K562 (cell line): ENCODE measurements at regions not wholly inside any gene's neighbourhood (a gene's known extent, or its start where the extent isn't known, plus 50 kb on each side); places are given as distances from the start of the nearest gene placed in this dataset.

Source experiments
- ATAC-seq: fragments of 200-7000 bp; cut with Tn5 transposase; 3 replicates; pipeline ENCODE4 v1.9.1; 2020; ENCODE audit warnings: moderate library complexity
- BruUV-seq: library from RNA; stranded (reverse); fragments of 400-500 nt; replicated peaks from 2 replicates; lab custom pipeline; 2021; lab: Mats Ljungman, UMichigan
- CTCF ChIA-PET: fragments of 300-600 bp; formaldehyde crosslinking; extraction: SDS; loops from one replicate; lab custom pipeline; 2021; ENCODE audit warnings: low intra/inter-chr PET ratio; lab: Yijun Ruan, JAX
- POLR2A ChIA-PET: fragments of 300-600, 350-650 bp; sonication (Branson Sonifier 250); formaldehyde crosslinking; extraction: SDS; loops from one replicate; lab custom pipeline; 2021; ENCODE audit warnings: antibody characterized with exemption, inconsistent platforms; lab: Yijun Ruan, JAX
- DNase-seq, 4 experiments: peaks; one replicate each; pipeline versions ENCODE4 v3.0.0 to v3.0.0-alpha.2; 2011 to 2018; ENCODE audit warnings: low spot score in 3 of 4, mixed read lengths in 3 of 4; ENCODE audit errors: extremely low read depth in 1 of 4
- FAIRE-seq: peaks from 2 replicates; lab custom pipeline; 2011; peaks lifted over from hg19 to GRCh38; lab: Jason Lieb, UNC
- H2AFZ ChIP-seq: 2 replicates; pipeline ENCODE4 v1.6.0; 2011; ENCODE audit warnings: low read depth, low read length, control low read depth, inconsistent platforms
- H3K27ac ChIP-seq: fragments of 200-600 bp; 3 replicates; pipeline ENCODE4 v1.8.0; 2011; ENCODE audit warnings: low read depth, mild to moderate bottlenecking, control low read depth, inconsistent platforms, low read length, moderate library complexity, mixed read lengths; ENCODE audit errors: extremely low read depth
- H3K27me3 ChIP-seq, 2 experiments: fragments of 300-600 bp in 1 of 2; 2 replicates in 1 of 2; 3 replicates in 1 of 2; pipeline versions ENCODE4 v1.6.0 to v1.8.0; 2011; ENCODE audit warnings: inconsistent platforms in 2 of 2, low read length in 2 of 2, mild to moderate bottlenecking in 1 of 2, mixed read lengths in 1 of 2, moderate library complexity in 1 of 2; ENCODE audit not compliant: control insufficient read depth in 2 of 2, insufficient read depth in 2 of 2
- H3K36me3 ChIP-seq: fragments of 300-600 bp; 3 replicates; pipeline ENCODE4 v1.8.0; 2011; ENCODE audit warnings: mild to moderate bottlenecking, low read length, inconsistent platforms; ENCODE audit not compliant: control insufficient read depth, insufficient read depth
- H3K4me1 ChIP-seq, 2 experiments: fragments of 200-600 bp in 1 of 2; replicated peaks in 1 of 2; 2 replicates in 1 of 2; 3 replicates in 1 of 2; pipeline versions ENCODE4 v1.5.1 to v1.8.0; 2011; ENCODE audit warnings: inconsistent platforms in 2 of 2, low read length in 2 of 2, mild to moderate bottlenecking in 1 of 2, mixed read lengths in 1 of 2, moderate library complexity in 1 of 2; ENCODE audit not compliant: control insufficient read depth in 2 of 2, insufficient read depth in 2 of 2
- H3K4me2 ChIP-seq: 2 replicates; pipeline ENCODE4 v1.6.1; 2011; ENCODE audit warnings: low read length, control low read depth, inconsistent platforms, mixed read lengths; ENCODE audit not compliant: insufficient read depth
- H3K4me3 ChIP-seq: fragments of 200-600 bp; sonication (generic), shearing (Covaris generic); 2 replicates; pipeline ENCODE4 v1.5.1; 2016; ENCODE audit warnings: control low read depth, inconsistent platforms
- H3K79me2 ChIP-seq: fragments of 200-600 bp; 3 replicates; pipeline ENCODE4 v1.8.0; 2011; ENCODE audit warnings: low read length, inconsistent platforms; ENCODE audit not compliant: control insufficient read depth, insufficient read depth
- H3K9ac ChIP-seq, 2 experiments: 2 replicates each; pipeline versions ENCODE4 v1.6.0 to v1.6.1; 2011; ENCODE audit warnings: low read depth in 2 of 2, low read length in 2 of 2, control low read depth in 1 of 2, inconsistent platforms in 1 of 2, mild to moderate bottlenecking in 1 of 2, mixed read lengths in 1 of 2; ENCODE audit not compliant: insufficient read depth in 1 of 2
- H3K9me1 ChIP-seq: one replicate; pipeline ENCODE4 v1.6.0; 2011; ENCODE audit warnings: inconsistent platforms, mild to moderate bottlenecking, low read length, moderate library complexity; ENCODE audit not compliant: control insufficient read depth, insufficient read depth
- H3K9me3 ChIP-seq: replicated peaks from 2 replicates; pipeline ENCODE4 v1.5.1; 2011; ENCODE audit warnings: low read depth, low read length, inconsistent platforms; ENCODE audit not compliant: control insufficient read depth, insufficient read depth
- H4K20me1 ChIP-seq: replicated peaks from 2 replicates; pipeline ENCODE4 v1.6.1; 2011; ENCODE audit warnings: low read length, inconsistent platforms, mixed read lengths; ENCODE audit not compliant: control insufficient read depth, insufficient read depth
- EGR1 ChIP-seq: fragments of 450-650 bp; conservative IDR thresholded peaks from 2 replicates; pipeline ENCODE4 v1.6.1; 2017; ENCODE audit warnings: mild to moderate bottlenecking
- MAFK ChIP-seq: IDR thresholded peaks from 2 replicates; pipeline ENCODE4 v1.6.1; 2011; ENCODE audit warnings: low read length, improper control_type of control experiment
- POLR2AphosphoS5 ChIP-seq: IDR thresholded peaks from 2 replicates; pipeline ENCODE4 v1.6.1; 2011; ENCODE audit warnings: mild to moderate bottlenecking, low read depth, low read length, moderate library complexity; ENCODE audit not compliant: control insufficient read depth, insufficient read depth
- RFX1 ChIP-seq: fragments of 450-650 bp; IDR thresholded peaks from 2 replicates; pipeline ENCODE4 v1.6.1; 2016; ENCODE audit warnings: mild to moderate bottlenecking, moderate library complexity
- ZBTB17 ChIP-seq: fragments of 450-650 bp; formaldehyde crosslinking; IDR thresholded peaks from 2 replicates; pipeline ENCODE4 v1.4.0; 2020; ENCODE audit warnings: mild to moderate bottlenecking
- ZFP1 ChIP-seq: fragments of 450-650 bp; formaldehyde crosslinking; IDR thresholded peaks from 2 replicates; pipeline ENCODE4 v1.4.0; 2020; ENCODE audit warnings: mild to moderate bottlenecking, mixed read lengths
- WGBS: fragments of 100-300 bp; shearing (Covaris generic); methylation state at CpG from one replicate; pipeline ENCODE4 v1.1.6; 2016; ENCODE audit warnings: low coverage, mixed read lengths; ENCODE audit not compliant: insufficient coverage; ENCODE audit errors: missing lambda C conversion rate; 5-methylcytosine and 5-hydroxymethylcytosine counted together
- in situ Hi-C: fragments of 300-500 bp; cut with MboI; formaldehyde crosslinking; loops from 4 replicates; pipeline ENCODE4 v1.15.0; 2018; ENCODE audit warnings: inconsistent platforms, mixed read lengths
- intact Hi-C: fragments of 100-400 bp; cut with micrococcal nuclease; formaldehyde crosslinking; loops from 2 replicates; pipeline ENCODE4 v1.14.2; 2022

- TF ChIP-seq ZFP1 (CRISPR knock-in tag), result no peak
- TF ChIP-seq ZBTB17 (CRISPR knock-in tag), result no peak
- TF ChIP-seq EGR1, result no peak
- TF ChIP-seq, all 486 proteins: peak for 0
These were observed 2136.2 kb upstream of the CELF4 start (continued) for GRCh38 chr18:39701839-39702238.

GRCh38 chr18:39701055-39701783, 2135.6 kb upstream of the CELF4 start:
- POLR2A ChIA-PET, result no interaction called here
- TF ChIP-seq POLR2AphosphoS5 (no peak), RFX1 (peak; percentile 50), MAFK (no peak)
- Histone ChIP-seq H3K79me2 (no peaks in the 10 kb centered on the region), H3K27me3 (no peaks in the 10 kb centered on the region), H4K20me1 (no peaks in the 10 kb centered on the region), H3K36me3 (no peaks in the 10 kb centered on the region), H3K4me3 (no peak overlapping the region), H3K9me1 (no peaks in the 10 kb centered on the region), H3K9me3 (no peaks in the 10 kb centered on the region; the same call in 1 of the 2 replicates), H2AFZ (no peak overlapping the region), H3K27ac (no peak overlapping the region), H3K4me1 (no peaks in the 10 kb centered on the region), H3K4me2 (no peak overlapping the region), H3K9ac (no peak overlapping the region)
- WGBS, result 0% methylated on average over 4 of the region's 4 CpGs
- FAIRE-seq, result no peak
- DNase-seq, result no peak
- intact Hi-C loops, result no loop called here
- BruUV-seq, result no TSS peak
- ATAC-seq, result no peak
- in situ Hi-C loops, result no loop called here
- CTCF ChIA-PET, result no interaction called here
